ENCODE measurements at regions not wholly inside any gene's neighbourhood (a gene's known extent, or its start where the extent isn't known, plus 50 kb on each side); places are given as distances from the start of the nearest gene placed in this dataset.

- TF ChIP-seq CTCF (IDR thresholded peaks at IDR 0.05; ENCODE audit: borderline replicate concordance, extremely low read depth, low read length, poor library complexity, severe bottlenecking), result no peak
- no peak for TF ChIP-seq EZH2 (IDR thresholded peaks at IDR 0.05; ENCODE audit: borderline replicate concordance, low read depth, low read length, severe bottlenecking)
Observed at GRCh38 chr6:169962604-169963469, 211.4 kb downstream of the ERMARD start.

All from DND-41 (cell line).